ENCODE measurements at regions not wholly inside any gene's neighbourhood (a gene's known extent, or its start where the extent isn't known, plus 50 kb on each side); places are given as distances from the start of the nearest gene placed in this dataset.
A peak's percentile ranks its signal among the peaks of the same experiment; 100 is the strongest.

GRCh38 chr2:30072250-30072842 is 74.5 kb upstream of the YPEL5 start:
- TF ChIP-seq MAX (IDR thresholded peaks at IDR 0.05; ENCODE audit: insufficient read depth, insufficient read length) (no peak), POLR2AphosphoS5 (IDR thresholded peaks at IDR 0.05; ENCODE audit: insufficient read depth, low read depth, low read length) (no peak), POLR2A (IDR thresholded peaks at IDR 0.05; ENCODE audit: low read depth, low read length) (no peak), CTCF (IDR thresholded peaks at IDR 0.05; ENCODE audit: extremely low read depth in 1 of 2, insufficient read depth in 1 of 2, low read depth in 1 of 2, low read length in 2 of 2) (peak; percentile 50 to 75), EZH2 (IDR thresholded peaks at IDR 0.05; ENCODE audit: borderline replicate concordance, low read depth, low read length, severe bottlenecking) (no peak), MYC (IDR thresholded peaks at IDR 0.05; ENCODE audit: low read depth, low read length) (no peak), JUN (IDR thresholded peaks at IDR 0.05; ENCODE audit: borderline replicate concordance, insufficient read depth, insufficient read length, low read depth) (no peak)

All from endothelial cell of umbilical vein (primary cell).